Endodermal cell (in vitro differentiated cells): ENCODE measurements at regions not wholly inside any gene's neighbourhood (a gene's known extent, or its start where the extent isn't known, plus 50 kb on each side); places are given as distances from the start of the nearest gene placed in this dataset.
A peak's percentile ranks its signal among the peaks of the same experiment; 100 is the strongest.

Source experiments
- DNase-seq: peaks from one replicate; pipeline ENCODE4 v3.0.0-alpha.2; 2017
- H3K27ac ChIP-seq: 2 replicates; pipeline ENCODE4 v1.5.1; 2013; ENCODE audit warnings: mild to moderate bottlenecking, low read depth, low read length, moderate library complexity
- H3K27me3 ChIP-seq: 2 replicates; pipeline ENCODE4 v1.6.1; 2013; ENCODE audit warnings: mild to moderate bottlenecking, low read length, moderate library complexity; ENCODE audit not compliant: insufficient read depth, control insufficient read depth, poor library complexity, severe bottlenecking
- H3K36me3 ChIP-seq: 2 replicates; pipeline ENCODE4 v1.7.0; 2013; ENCODE audit warnings: mild to moderate bottlenecking, low read length, moderate library complexity; ENCODE audit not compliant: control insufficient read depth, insufficient read depth
- H3K4me1 ChIP-seq: one replicate; pipeline ENCODE4 v1.7.0; 2013; ENCODE audit warnings: low read length; ENCODE audit not compliant: control insufficient read depth, insufficient read depth
- H3K4me3 ChIP-seq: 2 replicates; pipeline ENCODE4 v1.5.1; 2013; ENCODE audit warnings: mild to moderate bottlenecking, low read length, moderate library complexity
- H3K9ac ChIP-seq: 2 replicates; pipeline ENCODE4 v1.6.1; 2013; ENCODE audit warnings: mild to moderate bottlenecking, low read length, moderate library complexity; ENCODE audit not compliant: poor library complexity, severe bottlenecking; ENCODE audit errors: extremely low read depth
- H3K9me3 ChIP-seq: 2 replicates; pipeline ENCODE4 v1.6.1; 2013; ENCODE audit warnings: mild to moderate bottlenecking, low read length, moderate library complexity; ENCODE audit not compliant: control insufficient read depth
- H3K27ac Mint-ChIP-seq: 2 replicates; pipeline ENCODE4 v1.8.0; 2020; ENCODE audit warnings: mixed read lengths
- H3K27me3 Mint-ChIP-seq: 2 replicates; pipeline ENCODE4 v1.8.0; 2021; ENCODE audit warnings: mild to moderate bottlenecking, mixed read lengths; ENCODE audit not compliant: insufficient read depth
- H3K36me3 Mint-ChIP-seq: 2 replicates; pipeline ENCODE4 v1.8.0; 2020; ENCODE audit warnings: low read depth, mixed read lengths
- H3K4me1 Mint-ChIP-seq: 2 replicates; pipeline ENCODE4 v1.8.0; 2020; ENCODE audit warnings: mixed read lengths
- H3K4me3 Mint-ChIP-seq: 2 replicates; pipeline ENCODE4 v1.8.0; 2020; ENCODE audit warnings: mild to moderate bottlenecking, moderate library complexity, mixed read lengths
- H3K9me3 Mint-ChIP-seq: 2 replicates; pipeline ENCODE4 v1.8.0; 2020; ENCODE audit warnings: mild to moderate bottlenecking, mixed read lengths
- CTCF ChIP-seq: fragments of 200-600 bp; sonication (generic); conservative IDR thresholded peaks from 2 replicates; pipeline ENCODE4 v1.5.0; 2021; ENCODE audit warnings: antibody characterized with exemption, mild to moderate bottlenecking
- WGBS, 2 experiments: methylation state at CpG; one replicate each; pipeline versions ENCODE4 v1.1.5 to v1.1.7; 2013; ENCODE audit warnings: missing lambda C conversion rate in 2 of 2, mixed read lengths in 1 of 2; ENCODE audit not compliant: insufficient coverage in 1 of 2, insufficient read length in 1 of 2; 5-methylcytosine and 5-hydroxymethylcytosine counted together

GRCh38 chr14:49367696-49368095, 218.5 kb downstream of the RPS29 start:
- Mint-ChIP-seq H3K4me3 (no peak overlapping the region), H3K36me3 (no peaks in the 10 kb centered on the region), H3K4me1 (peaks cover 22% of the 10 kb centered on the region), H3K27ac (no peak overlapping the region), H3K27me3 (peaks cover 25% of the 10 kb centered on the region), H3K9me3 (no peaks in the 10 kb centered on the region)
- Histone ChIP-seq H3K9me3 (no peaks in the 10 kb centered on the region), H3K4me1 (peaks cover 9% of the 10 kb centered on the region), H3K4me3 (no peak overlapping the region), H3K27me3 (peaks cover 79% of the 10 kb centered on the region), H3K9ac (no peak overlapping the region), H3K27ac (no peak overlapping the region), H3K36me3 (no peaks in the 10 kb centered on the region)
- DNase-seq: no peak
- WGBS, 2 experiments: 83 to 88% methylated on average over 3 of the region's 3 CpGs
- no peak for TF ChIP-seq CTCF

- Mint-ChIP-seq H3K4me3 (no peak overlapping the region), H3K36me3 (no peaks in the 10 kb centered on the region), H3K9me3 (peaks cover 6% of the 10 kb centered on the region), H3K27me3 (peaks cover 12% of the 10 kb centered on the region), H3K27ac (no peak overlapping the region), H3K4me1 (peaks cover 22% of the 10 kb centered on the region)
- H3K36me3 ChIP-seq: no peaks in the 10 kb centered on the region
- H3K9me3 ChIP-seq: peaks cover 5% of the 10 kb centered on the region
- DNase-seq: peak; percentile 62
- TF ChIP-seq CTCF: no peak
- H3K9ac ChIP-seq: no peak overlapping the region
- peak overlapping the region; percentile 69 for H3K4me3 ChIP-seq
- H3K27me3 ChIP-seq: peaks cover 76% of the 10 kb centered on the region
- H3K4me1 ChIP-seq: peaks cover 9% of the 10 kb centered on the region
- no peak overlapping the region for H3K27ac ChIP-seq
- WGBS, 2 experiments: 0 to 3% methylated on average over 1 of the region's 1 CpG
Observed at GRCh38 chr14:49366416-49366815, 219.8 kb downstream of the RPS29 start.

- 83 to 89% methylated on average over 1 of the region's 1 CpG for WGBS, 2 experiments
- H3K4me1 ChIP-seq: peaks cover 9% of the 10 kb centered on the region
- Mint-ChIP-seq H3K4me3 (no peak overlapping the region), H3K27me3 (no peaks in the 10 kb centered on the region), H3K9me3 (peaks cover 12% of the 10 kb centered on the region), H3K4me1 (peaks cover 22% of the 10 kb centered on the region), H3K27ac (no peak overlapping the region), H3K36me3 (no peaks in the 10 kb centered on the region)
- H3K27ac ChIP-seq: no peak overlapping the region
- H3K9ac ChIP-seq: no peak overlapping the region
- peaks cover 60% of the 10 kb centered on the region for H3K27me3 ChIP-seq
- H3K36me3 ChIP-seq: no peaks in the 10 kb centered on the region
- no peak overlapping the region for H3K4me3 ChIP-seq
- no peak for TF ChIP-seq CTCF
- no peak for DNase-seq
- H3K9me3 ChIP-seq: peaks cover 5% of the 10 kb centered on the region
Observed at GRCh38 chr14:49364752-49365117, 221.4 kb downstream of the RPS29 start.
